H9 (cell line): ENCODE measurements at regions not wholly inside any gene's neighbourhood (a gene's known extent, or its start where the extent isn't known, plus 50 kb on each side); places are given as distances from the start of the nearest gene placed in this dataset.

Source experiments
- DNase-seq: peaks from one replicate; pipeline ENCODE4 v3.0.0-alpha.2; 2017
- H2AFZ ChIP-seq: one replicate; pipeline ENCODE4 v1.6.1; 2013; ENCODE audit warnings: mild to moderate bottlenecking, low read length, control low read depth, moderate library complexity
- H2AK5ac ChIP-seq: 2 replicates; pipeline ENCODE4 v1.6.1; 2013; ENCODE audit warnings: low read length, control low read depth, mixed read lengths; ENCODE audit not compliant: insufficient read length
- H2BK120ac ChIP-seq: one replicate; pipeline ENCODE4 v1.6.1; 2013; ENCODE audit warnings: low read depth, mild to moderate bottlenecking, low read length, control low read depth, inconsistent platforms; ENCODE audit not compliant: poor library complexity, severe bottlenecking
- H2BK12ac ChIP-seq: 2 replicates; pipeline ENCODE4 v1.6.1; 2013; ENCODE audit warnings: low read length, control low read depth, mixed read lengths, low read depth; ENCODE audit not compliant: insufficient read length
- H2BK15ac ChIP-seq: 2 replicates; pipeline ENCODE4 v1.6.1; 2013; ENCODE audit warnings: low read depth, low read length, control low read depth
- H2BK20ac ChIP-seq: one replicate; pipeline ENCODE4 v1.6.1; 2013; ENCODE audit warnings: low read depth, mild to moderate bottlenecking, low read length, control low read depth, inconsistent platforms; ENCODE audit not compliant: poor library complexity, severe bottlenecking
- H2BK5ac ChIP-seq: 2 replicates; pipeline ENCODE4 v1.6.1; 2013; ENCODE audit warnings: low read length, control low read depth, mixed read lengths; ENCODE audit not compliant: insufficient read length
- H3K14ac ChIP-seq: 2 replicates; pipeline ENCODE4 v1.6.1; 2013; ENCODE audit warnings: low read length, control low read depth; ENCODE audit not compliant: insufficient read depth
- H3K18ac ChIP-seq: 2 replicates; pipeline ENCODE4 v1.6.1; 2013; ENCODE audit warnings: low read depth, mild to moderate bottlenecking, mixed read lengths, low read length, control low read depth; ENCODE audit not compliant: insufficient read length
- H3K23ac ChIP-seq: 2 replicates; pipeline ENCODE4 v1.6.1; 2013; ENCODE audit warnings: low read length, control low read depth, mixed read lengths, low read depth; ENCODE audit not compliant: insufficient read length
- H3K23me2 ChIP-seq: 2 replicates; pipeline ENCODE4 v1.6.1; 2013; ENCODE audit warnings: low read depth, mild to moderate bottlenecking, mixed read lengths, low read length, control low read depth; ENCODE audit not compliant: insufficient read length, poor library complexity, severe bottlenecking
- H3K27ac ChIP-seq: 2 replicates; pipeline ENCODE4 v1.5.1; 2013; ENCODE audit warnings: low read length, control low read depth, mixed read lengths, low read depth; ENCODE audit not compliant: insufficient read length
- H3K27me3 ChIP-seq: 2 replicates; pipeline ENCODE4 v1.6.1; 2013; ENCODE audit warnings: low read length, control low read depth, inconsistent platforms; ENCODE audit not compliant: insufficient read depth
- H3K4ac ChIP-seq: 2 replicates; pipeline ENCODE4 v1.6.1; 2013; ENCODE audit warnings: low read depth, mild to moderate bottlenecking, control low read depth, inconsistent platforms, low read length, moderate library complexity
- H3K4me1 ChIP-seq: 2 replicates; pipeline ENCODE4 v1.6.1; 2013; ENCODE audit warnings: low read length, control low read depth, inconsistent platforms; ENCODE audit not compliant: insufficient read depth
- H3K4me2 ChIP-seq: 2 replicates; pipeline ENCODE4 v1.6.1; 2013; ENCODE audit warnings: low read length, control low read depth, mixed read lengths; ENCODE audit not compliant: insufficient read length, insufficient read depth
- H3K56ac ChIP-seq: 2 replicates; pipeline ENCODE4 v1.6.1; 2013; ENCODE audit warnings: low read depth, mild to moderate bottlenecking, mixed read lengths, low read length, control low read depth; ENCODE audit not compliant: insufficient read length
- H3K79me1 ChIP-seq: 2 replicates; pipeline ENCODE4 v1.6.1; 2013; ENCODE audit warnings: low read depth, mild to moderate bottlenecking, moderate library complexity, low read length, control low read depth, inconsistent platforms; ENCODE audit not compliant: insufficient read depth, poor library complexity, severe bottlenecking
- H3K79me2 ChIP-seq: 2 replicates; pipeline ENCODE4 v1.6.1; 2013; ENCODE audit warnings: low read length, control low read depth, inconsistent platforms; ENCODE audit not compliant: insufficient read depth
- H3K9ac ChIP-seq: 2 replicates; pipeline ENCODE4 v1.6.1; 2013; ENCODE audit warnings: low read length, control low read depth, mixed read lengths; ENCODE audit not compliant: insufficient read length; ENCODE audit errors: extremely low read depth
- H3K9me3 ChIP-seq: one replicate; pipeline ENCODE4 v1.6.1; 2013; ENCODE audit warnings: low read depth, low read length, inconsistent platforms; ENCODE audit not compliant: control insufficient read depth
- H3T11ph ChIP-seq: one replicate; pipeline ENCODE4 v1.6.1; 2013; ENCODE audit warnings: mild to moderate bottlenecking, low read length, control low read depth, inconsistent platforms
- H4K20me1 ChIP-seq: one replicate; pipeline ENCODE4 v1.6.1; 2013; ENCODE audit not compliant: control insufficient read depth, insufficient read length, insufficient read depth
- H4K5ac ChIP-seq: 2 replicates; pipeline ENCODE4 v1.6.1; 2013; ENCODE audit warnings: low read depth, mild to moderate bottlenecking, mixed read lengths, low read length, control low read depth; ENCODE audit not compliant: insufficient read length
- H4K8ac ChIP-seq: replicated peaks from 2 replicates; pipeline ENCODE4 v1.6.1; 2013; ENCODE audit warnings: low read length, control low read depth, mixed read lengths, low read depth; ENCODE audit not compliant: insufficient read length
- H4K91ac ChIP-seq: 2 replicates; pipeline ENCODE4 v1.6.1; 2013; ENCODE audit warnings: low read depth, mild to moderate bottlenecking, moderate library complexity, mixed read lengths, low read length, control low read depth; ENCODE audit not compliant: insufficient read length
- H3K27ac Mint-ChIP-seq, 3 experiments: 2 replicates in 2 of 3; 3 replicates in 1 of 3; pipeline ENCODE4 v1.8.0; 2020 to 2021; ENCODE audit warnings: mixed read lengths in 3 of 3, mild to moderate bottlenecking in 1 of 3, moderate library complexity in 1 of 3
- H3K27me3 Mint-ChIP-seq: 2 replicates; pipeline ENCODE4 v1.8.0; 2021; ENCODE audit warnings: low read depth, mild to moderate bottlenecking, moderate library complexity, mixed read lengths
- H3K36me3 Mint-ChIP-seq, 3 experiments: 2 replicates in 2 of 3; 3 replicates in 1 of 3; pipeline ENCODE4 v1.8.0; 2020 to 2021; ENCODE audit warnings: low read depth in 3 of 3, mixed read lengths in 3 of 3; ENCODE audit not compliant: insufficient read depth in 1 of 3
- H3K4me1 Mint-ChIP-seq, 2 experiments: 2 replicates each; pipeline ENCODE4 v1.8.0; 2020; ENCODE audit warnings: mixed read lengths in 2 of 2
- H3K4me3 Mint-ChIP-seq, 2 experiments: 2 replicates in 1 of 2; 3 replicates in 1 of 2; pipeline ENCODE4 v1.8.0; 2020 to 2021; ENCODE audit warnings: mild to moderate bottlenecking in 2 of 2, mixed read lengths in 2 of 2, moderate library complexity in 1 of 2
- H3K9me3 Mint-ChIP-seq, 2 experiments: 2 replicates in 1 of 2; 3 replicates in 1 of 2; pipeline ENCODE4 v1.8.0; 2020; ENCODE audit warnings: mild to moderate bottlenecking in 2 of 2, mixed read lengths in 2 of 2, moderate library complexity in 1 of 2
- CTCF ChIP-seq: fragments of 200-600 bp; sonication (generic); conservative IDR thresholded peaks from 3 replicates; pipeline ENCODE4 v1.8.0; 2021; ENCODE audit warnings: antibody characterized with exemption, mild to moderate bottlenecking
- WGBS: extraction: QIAGEN DNeasy Blood & Tissue Kit; methylation state at CpG from one replicate; pipeline ENCODE4 v1.1.7; 2013; ENCODE audit warnings: missing lambda C conversion rate, low lambda C conversion rate, mixed read lengths; ENCODE audit not compliant: insufficient read length; ENCODE audit errors: extremely low coverage; 5-methylcytosine and 5-hydroxymethylcytosine counted together

GRCh38 chr7:25781704-25782103 lies 370.3 kb upstream of the NFE2L3 start:
- no peak overlapping the region for H3K14ac ChIP-seq
- H3K56ac ChIP-seq: no peak overlapping the region
- no peak overlapping the region for H2AK5ac ChIP-seq
- no CpG with 5 or more reads among the region's 1 CpG for WGBS
- no peaks in the 10 kb centered on the region for H3K79me1 ChIP-seq
- Mint-ChIP-seq H3K36me3 (no peaks in the 10 kb centered on the region; a peak in 1 of 7 replicates), H3K4me1 (peaks cover 0 to 2% of the 10 kb centered on the region in 2 experiments; a peak in 1 of 4 replicates), H3K27me3 (no peaks in the 10 kb centered on the region; the same call in 1 of the 2 replicates), H3K27ac (no peak overlapping the region), H3K4me3 (no peak overlapping the region), H3K9me3 (no peaks in the 10 kb centered on the region)
- no peaks in the 10 kb centered on the region for H3K27me3 ChIP-seq
- no peak overlapping the region for H3T11ph ChIP-seq
- DNase-seq: no peak
- no peak overlapping the region for H3K23ac ChIP-seq
- H3K27ac ChIP-seq: no peak overlapping the region
- H3K18ac ChIP-seq: no peak overlapping the region
- H2BK12ac ChIP-seq: no peak overlapping the region
- no peak overlapping the region for H4K91ac ChIP-seq
- no peak overlapping the region for H3K4ac ChIP-seq
- no peaks in the 10 kb centered on the region for H3K23me2 ChIP-seq
- no peak overlapping the region for H4K8ac ChIP-seq
- no peak overlapping the region for H4K5ac ChIP-seq
- H2BK20ac ChIP-seq: no peak overlapping the region
- H2AFZ ChIP-seq: no peak overlapping the region
- no peak overlapping the region for H2BK5ac ChIP-seq
- no peaks in the 10 kb centered on the region for H3K4me1 ChIP-seq
- no peak overlapping the region for H3K9ac ChIP-seq
- H4K20me1 ChIP-seq: no peaks in the 10 kb centered on the region
- no peak overlapping the region for H2BK15ac ChIP-seq
- H3K79me2 ChIP-seq: no peaks in the 10 kb centered on the region
- no peak overlapping the region for H2BK120ac ChIP-seq
- TF ChIP-seq CTCF: no peak
- no peak overlapping the region for H3K4me2 ChIP-seq
- no peaks in the 10 kb centered on the region for H3K9me3 ChIP-seq
